GM12864 (cell line): ENCODE measurements at regions not wholly inside any gene's neighbourhood (a gene's known extent, or its start where the extent isn't known, plus 50 kb on each side); places are given as distances from the start of the nearest gene placed in this dataset.

Source experiments
- DNase-seq: peaks from one replicate; pipeline ENCODE4 v3.0.0-alpha.2; 2011; ENCODE audit warnings: low read depth
- H3K4me3 ChIP-seq: 2 replicates; pipeline ENCODE4 v1.5.1; 2011; ENCODE audit warnings: mild to moderate bottlenecking, low read depth, low read length, control low read depth
- CTCF ChIP-seq: IDR thresholded peaks from 2 replicates; pipeline ENCODE4 v1.5.1; 2011; ENCODE audit warnings: low read depth, mild to moderate bottlenecking, moderate library complexity, low read length, control low read depth, inconsistent platforms; ENCODE audit errors: missing control alignments

GRCh38 chr6:1043458-1043836 lies 268.5 kb upstream of the FOXQ1 start:
- no peak for TF ChIP-seq CTCF
- DNase-seq: no peak
- H3K4me3 ChIP-seq: no peak overlapping the region

- H3K4me3 ChIP-seq: no peak overlapping the region
- no peak for DNase-seq
- TF ChIP-seq CTCF: no peak
Observed at GRCh38 chr6:1042583-1043457, 269.1 kb upstream of the FOXQ1 start.

GRCh38 chr6:1040393-1040792 lies 271.5 kb upstream of the FOXQ1 start:
- no peak for DNase-seq
- no peak for TF ChIP-seq CTCF

GRCh38 chr6:1039746-1040145 lies 272.2 kb upstream of the FOXQ1 start:
- no peak for TF ChIP-seq CTCF
- no peak overlapping the region for H3K4me3 ChIP-seq
- no peak for DNase-seq

More at GRCh38 chr6:1040393-1040792, 271.5 kb upstream of the FOXQ1 start:
- H3K4me3 ChIP-seq: no peak overlapping the region

GRCh38 chr6:1039191-1039590 lies 272.7 kb upstream of the FOXQ1 start:
- TF ChIP-seq CTCF: no peak
- DNase-seq: no peak
- H3K4me3 ChIP-seq: no peak overlapping the region

GRCh38 chr6:1037430-1038202 lies 274.3 kb upstream of the FOXQ1 start:
- no peak for TF ChIP-seq CTCF
- DNase-seq: no peak
- no peak overlapping the region for H3K4me3 ChIP-seq
